Left hindlimb (tissue), 1 donor: ENCODE measurements at regions not wholly inside any gene's neighbourhood (a gene's known extent, or its start where the extent isn't known, plus 50 kb on each side); places are given as distances from the start of the nearest gene placed in this dataset.
A peak's percentile ranks its signal among the peaks of the same experiment; 100 is the strongest.

ENCODE experiments used
- DNase-seq: peaks from one replicate; pipeline ENCODE4 v3.0.0-alpha.2; 2018

DNA sequence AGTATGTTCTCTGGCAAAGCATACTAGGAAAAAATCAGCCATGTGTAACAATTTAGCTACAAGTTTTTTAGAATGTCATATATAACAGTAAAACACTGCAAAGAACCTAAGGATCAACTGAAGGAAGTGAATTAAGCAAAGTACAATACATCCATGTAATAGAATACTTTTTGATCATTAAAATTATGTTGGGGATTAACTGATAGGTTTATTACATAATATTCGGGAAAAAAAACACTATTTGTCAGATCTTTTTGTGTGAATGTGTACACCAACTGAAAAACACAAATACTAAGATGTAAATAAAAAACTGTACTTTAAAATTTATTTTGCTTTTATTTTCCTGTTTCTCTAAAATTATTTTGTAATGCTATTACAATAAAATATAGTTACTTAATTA lies 185.5 kb upstream of the DYNLRB2 start:
- DNase-seq: no peak

DNA sequence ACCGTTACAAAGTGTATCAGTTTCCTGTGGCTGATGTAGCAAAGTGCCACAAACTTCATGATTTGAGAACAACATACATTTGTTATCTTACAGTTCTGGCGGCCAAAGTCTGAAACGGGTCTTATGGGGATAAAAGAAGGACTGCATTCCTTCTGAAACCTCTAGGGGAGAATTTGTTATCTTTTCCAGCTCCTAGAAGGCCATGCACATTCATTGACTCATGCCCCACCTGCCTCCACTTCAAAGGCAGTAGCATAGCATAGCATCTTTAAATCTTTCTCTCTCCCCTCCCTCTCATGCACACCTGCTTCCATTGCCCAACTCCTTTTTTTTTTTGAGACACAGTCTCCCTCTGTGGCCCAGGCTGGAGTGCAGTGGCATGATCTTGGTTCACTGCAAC lies 190.7 kb upstream of the DYNLRB2 start:
- DNase-seq: no peak

DNA sequence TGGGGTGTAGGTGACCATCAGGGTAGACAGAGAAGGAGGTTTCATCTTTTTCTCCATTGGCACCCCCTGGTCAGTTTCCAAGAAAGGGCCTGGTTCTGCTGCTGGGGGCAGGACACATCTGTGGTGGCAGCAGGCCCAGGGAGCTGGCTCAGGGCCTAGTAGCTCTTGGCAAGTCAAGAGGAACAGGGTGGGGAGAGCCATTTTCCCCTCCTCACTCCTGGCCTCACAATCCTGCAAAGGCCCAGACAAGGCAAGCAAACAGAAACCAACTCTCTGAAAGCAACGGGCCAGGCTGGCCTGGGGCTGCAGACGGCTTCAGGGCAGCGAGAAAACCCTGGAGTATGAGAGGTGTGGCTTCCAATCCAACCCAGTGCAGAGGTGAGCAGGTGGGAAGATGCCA lies 192.9 kb upstream of the DYNLRB2 start:
- DNase-seq: no peak

- DNase-seq: no peak
These were observed 193.8 kb upstream of the DYNLRB2 start for GRCh38 chr16:80347002-80347401.

DNA sequence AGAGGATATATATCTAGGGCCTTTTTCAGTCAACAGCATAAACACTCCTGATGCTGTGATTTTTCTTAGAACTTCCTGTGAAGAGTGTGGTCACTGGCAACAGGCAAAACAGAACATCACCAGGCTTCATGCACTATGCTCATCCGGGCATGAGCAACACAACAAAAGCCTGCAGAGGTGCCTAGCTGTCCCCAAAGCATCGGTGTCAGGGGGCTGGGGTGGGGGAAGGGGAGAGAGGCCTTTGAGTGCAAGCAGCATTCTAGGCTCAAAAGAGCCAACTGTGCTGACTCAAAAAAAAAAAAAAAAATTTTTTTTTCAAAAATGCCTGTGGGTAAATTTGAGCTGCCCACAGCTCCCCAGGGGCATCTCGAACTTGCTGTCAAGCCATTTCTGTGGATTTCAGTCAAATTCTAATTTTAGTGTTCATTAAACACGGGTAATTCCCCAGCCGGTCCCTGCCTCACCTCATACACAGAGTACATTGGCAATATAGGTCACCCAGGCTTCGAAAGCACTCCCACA lies 194.6 kb upstream of the DYNLRB2 start:
- DNase-seq: peak; percentile 44

DNA sequence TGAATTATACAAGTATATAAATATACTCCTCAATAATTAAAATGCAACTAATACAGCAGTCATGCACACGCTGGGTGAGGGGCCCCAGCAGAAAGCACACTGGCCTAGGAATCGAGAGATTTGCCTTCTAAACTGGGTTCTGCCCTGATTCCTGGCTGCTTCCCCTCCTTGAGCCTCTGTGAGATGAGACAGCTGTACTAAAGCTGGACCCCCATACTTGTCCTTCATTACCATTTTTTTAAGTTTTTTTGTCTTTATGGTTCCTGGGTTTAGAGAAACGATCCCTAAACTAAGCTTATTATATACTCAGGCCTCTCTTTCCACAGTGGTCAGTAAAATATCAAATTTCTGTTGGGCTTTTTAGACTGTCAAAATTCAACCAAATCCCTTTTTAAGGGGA lies 195.1 kb upstream of the DYNLRB2 start:
- no peak for DNase-seq

GRCh38 chr16:80344570-80344969 lies 196.2 kb upstream of the DYNLRB2 start:
- no peak for DNase-seq

- DNase-seq: no peak
These were observed 199.5 kb upstream of the DYNLRB2 start for GRCh38 chr16:80341263-80341662.

- DNase-seq: no peak
These were observed 203.0 kb upstream of the DYNLRB2 start for GRCh38 chr16:80337786-80338185.

GRCh38 chr16:80330803-80331202 lies 210.0 kb upstream of the DYNLRB2 start:
- DNase-seq: no peak

DNA sequence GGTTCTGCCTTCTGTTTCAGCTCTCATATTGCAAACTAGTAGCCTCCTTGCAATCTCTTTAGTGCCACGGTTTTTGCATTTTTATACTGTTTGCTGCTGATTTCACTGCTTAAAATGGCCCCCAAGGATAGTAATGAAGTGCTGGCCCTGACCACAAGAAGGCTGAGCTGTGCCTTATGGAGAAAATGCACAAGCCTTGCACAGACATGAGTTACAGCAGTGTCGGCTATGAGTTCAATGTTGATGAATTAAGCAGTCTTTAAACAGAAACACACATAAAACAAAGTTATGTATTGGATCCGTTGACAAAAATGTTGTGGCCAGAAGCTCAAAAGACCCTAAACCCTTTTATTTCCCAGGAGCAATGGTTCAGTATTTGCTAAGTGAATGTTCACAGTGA lies 210.6 kb upstream of the DYNLRB2 start:
- no peak for DNase-seq

DNA sequence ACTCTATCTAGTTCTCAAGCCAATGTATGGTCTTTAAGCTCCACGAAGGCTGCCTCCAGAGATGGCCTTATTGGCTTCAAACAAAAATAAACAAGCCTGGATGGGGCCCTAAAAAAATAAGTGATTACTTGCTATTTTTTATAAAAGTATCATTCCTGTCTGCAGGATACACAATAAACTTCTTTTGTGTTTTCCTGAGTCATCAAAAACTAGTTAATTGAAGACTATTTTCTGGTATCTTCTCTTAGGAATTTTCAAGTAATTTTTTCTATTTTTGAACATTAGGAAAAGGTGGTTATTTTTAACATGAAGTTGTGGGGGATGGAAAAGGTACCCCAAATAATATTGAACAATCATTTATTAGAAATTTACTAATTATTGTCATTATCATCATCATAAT lies 213.1 kb upstream of the DYNLRB2 start:
- DNase-seq: no peak

DNA sequence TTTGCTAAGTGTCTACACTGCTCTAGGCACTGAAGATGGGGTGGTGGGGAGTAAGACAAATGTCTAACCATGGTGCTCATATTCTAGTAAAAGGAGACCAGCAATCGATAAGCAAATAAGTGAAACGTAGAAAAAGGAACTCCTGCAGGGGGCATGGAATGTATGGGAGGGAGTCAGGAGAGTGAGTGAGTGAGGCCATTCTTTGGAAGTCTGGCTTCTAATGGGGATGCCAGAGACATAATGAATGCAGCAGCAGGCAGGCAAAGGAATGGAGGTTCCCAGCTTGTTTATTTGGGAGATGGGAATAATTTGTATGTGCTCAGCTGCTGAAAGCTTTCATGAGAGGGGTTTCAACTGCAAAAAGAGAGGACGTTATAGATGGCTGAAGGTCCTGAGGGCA lies 216.4 kb upstream of the DYNLRB2 start:
- DNase-seq: no peak

DNA sequence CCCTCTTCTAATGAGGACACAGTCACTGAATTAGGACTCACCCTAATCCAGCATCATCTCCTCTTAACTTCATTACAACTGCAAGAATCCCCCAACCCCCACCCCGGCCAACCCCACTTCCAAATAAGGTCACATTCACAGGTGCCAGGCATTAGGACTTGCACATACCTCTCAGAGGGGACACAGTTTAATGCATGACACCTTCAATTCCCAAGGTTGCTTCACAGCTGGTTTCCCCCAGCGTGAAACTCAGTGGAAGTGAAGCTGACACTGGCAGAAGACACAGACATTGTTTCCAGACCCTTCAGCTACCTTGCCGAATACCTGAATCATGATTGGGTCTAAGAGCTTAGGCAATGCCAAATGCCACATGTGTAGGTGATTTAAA lies 217.0 kb upstream of the DYNLRB2 start:
- DNase-seq: no peak

DNA sequence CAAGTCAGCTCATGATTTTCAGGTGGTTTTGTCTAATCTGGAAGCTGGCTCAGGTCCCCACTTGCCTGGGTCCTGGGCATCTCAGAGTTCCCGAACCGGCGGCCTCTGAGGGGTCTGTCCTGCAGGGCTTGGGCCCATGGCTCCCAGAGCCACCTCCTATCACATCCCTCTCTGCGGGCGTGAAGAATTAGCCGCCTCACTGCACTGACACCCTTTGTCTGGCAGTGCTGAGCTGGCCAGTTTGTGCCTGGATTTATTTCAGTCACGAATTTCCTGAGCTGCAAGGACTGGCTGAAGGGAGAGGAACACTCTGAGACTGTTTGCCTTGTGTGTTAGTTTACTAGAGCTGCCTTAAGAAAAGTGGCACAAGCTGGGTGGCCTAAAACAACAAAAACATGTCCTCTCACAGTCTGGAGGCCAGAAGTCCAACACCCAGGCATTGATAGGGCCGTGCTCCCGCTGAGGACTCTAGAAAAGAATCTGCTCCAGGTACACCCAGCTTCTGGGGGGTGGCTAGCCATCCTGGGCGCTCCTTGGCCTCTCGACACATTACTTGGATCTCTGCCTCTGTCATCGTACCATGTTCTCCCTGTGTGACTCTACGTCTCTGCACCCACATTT lies 217.5 kb upstream of the DYNLRB2 start:
- DNase-seq: no peak

DNA sequence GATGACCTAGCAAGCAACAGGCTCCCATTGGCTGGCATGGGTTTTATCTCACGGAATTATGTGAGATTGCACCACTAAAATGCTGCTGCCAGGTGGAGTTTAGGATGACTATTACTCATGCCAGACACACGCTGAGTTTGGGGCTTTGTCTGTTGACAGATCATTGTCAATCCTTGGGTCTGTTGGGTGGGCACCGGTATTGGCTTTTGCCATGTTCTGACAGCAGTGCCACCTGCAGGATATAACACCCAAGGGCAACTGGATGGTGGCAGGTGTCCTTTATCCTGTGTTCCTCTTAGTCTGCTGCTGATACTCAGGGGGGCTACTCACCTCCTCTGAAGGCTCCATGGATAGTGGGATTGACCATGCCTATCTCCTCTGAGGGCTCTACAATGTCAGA lies 221.6 kb upstream of the DYNLRB2 start:
- DNase-seq: no peak

DNA sequence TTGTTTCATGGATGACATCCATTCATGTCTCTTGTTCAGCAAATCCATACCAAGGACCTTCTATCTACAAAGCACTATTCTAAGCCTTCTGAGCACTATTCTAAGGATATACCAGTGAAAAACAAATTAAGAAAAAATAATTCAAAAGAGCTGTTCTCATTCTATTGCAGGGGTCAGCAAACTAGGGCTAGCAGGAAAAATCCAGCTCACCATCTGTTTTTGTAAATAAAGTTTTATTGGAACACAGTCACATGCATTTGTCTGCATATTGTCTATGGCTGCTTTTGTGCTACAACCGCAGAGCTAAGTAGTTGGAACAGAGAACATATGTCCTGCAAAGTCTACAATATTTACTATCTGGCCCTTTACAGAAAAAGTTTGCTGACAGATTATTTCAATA lies 222.7 kb upstream of the DYNLRB2 start:
- DNase-seq: no peak

- DNase-seq: no peak
These were observed 223.2 kb upstream of the DYNLRB2 start for GRCh38 chr16:80317599-80318037.

- no peak for DNase-seq
These were observed 223.7 kb upstream of the DYNLRB2 start for GRCh38 chr16:80317116-80317515.

GRCh38 chr16:80314042-80314441 lies 226.8 kb upstream of the DYNLRB2 start:
- DNase-seq: no peak

DNA sequence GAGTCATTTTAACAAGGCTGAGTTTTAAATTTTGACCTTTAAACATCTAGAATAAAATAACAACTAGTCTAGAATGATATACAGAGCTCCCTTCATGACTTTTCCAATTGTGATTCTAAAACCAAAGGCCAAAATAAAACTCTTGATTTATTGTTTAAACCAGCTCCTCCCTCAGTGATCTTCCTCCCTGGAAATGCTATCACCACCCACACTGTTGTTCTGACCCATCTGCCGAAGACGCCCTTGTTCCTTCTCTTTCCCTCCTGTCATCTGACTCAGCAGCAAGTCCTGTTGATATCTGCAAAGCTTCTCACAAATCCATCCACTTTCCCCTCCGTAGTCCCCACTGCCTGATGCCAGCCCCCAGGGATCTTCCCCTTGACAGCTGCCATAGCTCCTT lies 231.6 kb upstream of the DYNLRB2 start:
- DNase-seq: no peak

- DNase-seq: no peak
These were observed 235.4 kb upstream of the DYNLRB2 start for GRCh38 chr16:80305410-80305809.

GRCh38 chr16:80303691-80304090 lies 237.1 kb upstream of the DYNLRB2 start:
- no peak for DNase-seq

DNA sequence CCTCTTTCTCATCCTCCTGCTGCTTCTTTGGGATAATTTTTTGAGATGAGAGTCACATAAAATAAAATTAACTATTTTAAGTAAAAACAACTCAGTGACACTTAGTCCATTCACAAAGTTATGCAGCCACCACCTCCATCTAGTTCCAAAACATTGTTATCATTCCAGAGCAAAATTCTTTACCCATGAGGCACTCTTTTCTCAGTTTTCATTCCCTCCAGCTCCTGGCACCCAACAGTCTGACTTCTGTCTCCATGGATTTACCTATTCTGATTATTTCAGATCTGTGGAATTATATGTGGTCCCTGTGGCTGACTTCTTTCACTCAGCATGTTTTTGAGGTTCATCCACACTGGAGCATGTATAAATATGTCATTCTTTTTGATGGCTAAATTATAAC lies 239.9 kb upstream of the DYNLRB2 start:
- DNase-seq: no peak

- DNase-seq: no peak
These were observed 240.3 kb upstream of the DYNLRB2 start for GRCh38 chr16:80300456-80300855.
